Gastroesophageal sphincter (tissue), 3 donors: ENCODE measurements at regions not wholly inside any gene's neighbourhood (a gene's known extent, or its start where the extent isn't known, plus 50 kb on each side); places are given as distances from the start of the nearest gene placed in this dataset.

Experiments used
- CTCF ChIP-seq, 4 experiments: fragments of 200-600 bp in 2 of 4; fragments of 450-650 bp in 2 of 4; sonication (generic) in 1 of 4; IDR thresholded peaks; one replicate each; pipeline ENCODE4 v1.5.1; 2017 to 2019; ENCODE audit warnings: antibody characterized with exemption in 4 of 4, mild to moderate bottlenecking in 2 of 4, moderate library complexity in 2 of 4
- EP300 ChIP-seq: sonication (generic); formaldehyde crosslinking; IDR thresholded peaks from one replicate; pipeline ENCODE4 v1.6.1; 2017; ENCODE audit warnings: antibody characterized with exemption, mild to moderate bottlenecking
- POLR2AphosphoS5 ChIP-seq: sonication (generic); formaldehyde crosslinking; IDR thresholded peaks from one replicate; pipeline ENCODE4 v1.6.1; 2017; ENCODE audit warnings: antibody characterized with exemption

- TF ChIP-seq EP300 (no peak), CTCF (IDR thresholded peaks at IDR 0.05) (no peak), POLR2AphosphoS5 (no peak)
Measured at GRCh38 chr2:71859211-71859847, 288.3 kb downstream of the CYP26B1 start.
